Fibroblast of lung (primary cell): ENCODE measurements at regions not wholly inside any gene's neighbourhood (a gene's known extent, or its start where the extent isn't known, plus 50 kb on each side); places are given as distances from the start of the nearest gene placed in this dataset.

Source experiments
- EZH2 ChIP-seq: IDR thresholded peaks from 2 replicates; pipeline ENCODE4 v1.5.1; 2012; ENCODE audit warnings: low read length, control low read depth, mild to moderate bottlenecking; ENCODE audit errors: missing control alignments
- TF ChIP-seq, protein P1 (sequence below), 2 donors: IDR thresholded peaks in 1 of 2; conservative IDR thresholded peaks in 1 of 2; 1 replicate in 1 of 2; 2 replicates in 1 of 2; pipeline ENCODE4 v1.5.1; 2011 to 2012; ENCODE audit warnings: low read length in 2 of 2, control low read depth in 1 of 2, inconsistent platforms in 1 of 2, low read depth in 1 of 2, mild to moderate bottlenecking in 1 of 2

DNA sequence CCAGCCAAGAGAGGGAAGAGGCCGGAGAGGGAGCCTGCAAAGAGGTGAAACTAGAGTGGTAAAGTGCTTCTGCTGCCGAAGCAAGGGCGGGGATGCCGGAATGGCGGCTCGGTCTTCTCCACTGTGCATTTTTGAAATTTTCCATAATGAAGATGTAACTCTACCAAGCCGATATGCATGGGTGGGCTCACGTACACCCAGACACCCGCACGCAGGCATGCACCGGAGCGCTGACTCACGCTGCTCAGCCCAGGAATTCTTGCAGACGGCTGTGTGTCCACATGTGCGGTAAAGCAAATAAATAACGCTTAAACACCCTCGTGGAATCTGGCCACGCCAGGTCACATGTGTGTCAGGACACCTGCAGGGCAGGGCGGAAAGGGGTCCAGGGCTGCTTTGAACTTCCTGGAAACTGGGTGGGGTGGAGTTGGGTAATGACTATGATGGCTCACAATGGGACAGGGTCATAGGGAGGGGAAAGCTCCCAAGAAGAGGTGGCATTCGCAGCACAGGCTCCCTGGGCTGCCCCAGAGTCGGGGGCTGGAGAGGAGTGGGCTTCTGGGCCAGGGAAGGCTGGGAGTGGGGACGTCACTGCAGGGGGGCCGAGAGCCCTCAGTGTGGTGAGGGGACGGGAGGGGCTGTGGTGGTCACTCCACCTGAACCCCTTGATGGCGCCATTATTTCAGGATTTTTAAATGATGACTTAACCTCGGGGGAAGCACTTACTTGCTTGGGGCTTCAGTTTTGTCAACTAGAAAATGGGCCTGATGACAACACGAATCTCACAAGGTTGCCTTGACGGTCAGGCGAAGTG, 265.5 kb downstream of the PARN start:
- TF ChIP-seq, protein P1, sequence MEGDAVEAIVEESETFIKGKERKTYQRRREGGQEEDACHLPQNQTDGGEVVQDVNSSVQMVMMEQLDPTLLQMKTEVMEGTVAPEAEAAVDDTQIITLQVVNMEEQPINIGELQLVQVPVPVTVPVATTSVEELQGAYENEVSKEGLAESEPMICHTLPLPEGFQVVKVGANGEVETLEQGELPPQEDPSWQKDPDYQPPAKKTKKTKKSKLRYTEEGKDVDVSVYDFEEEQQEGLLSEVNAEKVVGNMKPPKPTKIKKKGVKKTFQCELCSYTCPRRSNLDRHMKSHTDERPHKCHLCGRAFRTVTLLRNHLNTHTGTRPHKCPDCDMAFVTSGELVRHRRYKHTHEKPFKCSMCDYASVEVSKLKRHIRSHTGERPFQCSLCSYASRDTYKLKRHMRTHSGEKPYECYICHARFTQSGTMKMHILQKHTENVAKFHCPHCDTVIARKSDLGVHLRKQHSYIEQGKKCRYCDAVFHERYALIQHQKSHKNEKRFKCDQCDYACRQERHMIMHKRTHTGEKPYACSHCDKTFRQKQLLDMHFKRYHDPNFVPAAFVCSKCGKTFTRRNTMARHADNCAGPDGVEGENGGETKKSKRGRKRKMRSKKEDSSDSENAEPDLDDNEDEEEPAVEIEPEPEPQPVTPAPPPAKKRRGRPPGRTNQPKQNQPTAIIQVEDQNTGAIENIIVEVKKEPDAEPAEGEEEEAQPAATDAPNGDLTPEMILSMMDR (conservative IDR thresholded peaks at IDR 0.05 in 1 of 2, IDR thresholded peaks at IDR 0.05 in 1 of 2; ENCODE audit: low read depth in 1 of 2, low read length in 2 of 2), result no peak
- no peak for TF ChIP-seq EZH2
